ENCODE measurements at regions not wholly inside any gene's neighbourhood (a gene's known extent, or its start where the extent isn't known, plus 50 kb on each side); places are given as distances from the start of the nearest gene placed in this dataset.

GRCh38 chr15:38817427-38818156, 253.0 kb upstream of the RASGRP1 start:
- no peak overlapping the region for H3K9ac ChIP-seq (ENCODE audit: low read length)

GRCh38 chr15:38818157-38818790, 253.7 kb upstream of the RASGRP1 start:
- Histone ChIP-seq H3K9me3 (ENCODE audit: insufficient read depth, low read length) (no peaks in the 10 kb centered on the region), H3K27ac (ENCODE audit: low read depth, low read length) (no peak overlapping the region), H3K9ac (ENCODE audit: low read length) (no peak overlapping the region), H4K20me1 (ENCODE audit: low read depth, low read length) (no peaks in the 10 kb centered on the region), H3K4me3 (ENCODE audit: insufficient read depth, low read length, poor library complexity, severe bottlenecking) (no peak overlapping the region), H3K79me2 (ENCODE audit: insufficient read depth, low read length) (no peaks in the 10 kb centered on the region), H3K27me3 (ENCODE audit: low read length) (no peaks in the 10 kb centered on the region), H3K9me2 (replicated peaks; ENCODE audit: insufficient read depth, low read length) (no peaks in the 10 kb centered on the region), H3F3A (ENCODE audit: insufficient read depth) (no peaks in the 10 kb centered on the region), H2AFZ (ENCODE audit: low read depth, low read length, severe bottlenecking) (no peak overlapping the region), H3K4me2 (ENCODE audit: low read depth, low read length, poor library complexity, severe bottlenecking) (no peak overlapping the region), H3K36me3 (ENCODE audit: low read length) (no peaks in the 10 kb centered on the region)
- TF ChIP-seq EZH2phosphoT487 (conservative IDR thresholded peaks at IDR 0.05; ENCODE audit: low read length), result no peak
- TF ChIP-seq, protein P1, sequence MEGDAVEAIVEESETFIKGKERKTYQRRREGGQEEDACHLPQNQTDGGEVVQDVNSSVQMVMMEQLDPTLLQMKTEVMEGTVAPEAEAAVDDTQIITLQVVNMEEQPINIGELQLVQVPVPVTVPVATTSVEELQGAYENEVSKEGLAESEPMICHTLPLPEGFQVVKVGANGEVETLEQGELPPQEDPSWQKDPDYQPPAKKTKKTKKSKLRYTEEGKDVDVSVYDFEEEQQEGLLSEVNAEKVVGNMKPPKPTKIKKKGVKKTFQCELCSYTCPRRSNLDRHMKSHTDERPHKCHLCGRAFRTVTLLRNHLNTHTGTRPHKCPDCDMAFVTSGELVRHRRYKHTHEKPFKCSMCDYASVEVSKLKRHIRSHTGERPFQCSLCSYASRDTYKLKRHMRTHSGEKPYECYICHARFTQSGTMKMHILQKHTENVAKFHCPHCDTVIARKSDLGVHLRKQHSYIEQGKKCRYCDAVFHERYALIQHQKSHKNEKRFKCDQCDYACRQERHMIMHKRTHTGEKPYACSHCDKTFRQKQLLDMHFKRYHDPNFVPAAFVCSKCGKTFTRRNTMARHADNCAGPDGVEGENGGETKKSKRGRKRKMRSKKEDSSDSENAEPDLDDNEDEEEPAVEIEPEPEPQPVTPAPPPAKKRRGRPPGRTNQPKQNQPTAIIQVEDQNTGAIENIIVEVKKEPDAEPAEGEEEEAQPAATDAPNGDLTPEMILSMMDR (IDR thresholded peaks at IDR 0.05; ENCODE audit: insufficient read depth, low read length, poor library complexity, severe bottlenecking), result no peak

More at GRCh38 chr15:38817427-38818156, 253.0 kb upstream of the RASGRP1 start:
- Histone ChIP-seq H3K27me3 (ENCODE audit: low read length) (no peaks in the 10 kb centered on the region), H3K79me2 (ENCODE audit: insufficient read depth, low read length) (no peaks in the 10 kb centered on the region), H3K9me2 (replicated peaks; ENCODE audit: insufficient read depth, low read length) (no peaks in the 10 kb centered on the region; the same call in 1 of the 2 replicates), H3K36me3 (ENCODE audit: low read length) (no peaks in the 10 kb centered on the region), H3K9me3 (ENCODE audit: insufficient read depth, low read length) (no peaks in the 10 kb centered on the region), H2AFZ (ENCODE audit: low read depth, low read length, severe bottlenecking) (no peak overlapping the region), H3K4me2 (ENCODE audit: low read depth, low read length, poor library complexity, severe bottlenecking) (no peak overlapping the region), H3K4me3 (ENCODE audit: insufficient read depth, low read length, poor library complexity, severe bottlenecking) (no peak overlapping the region), H3K27ac (ENCODE audit: low read depth, low read length) (no peak overlapping the region), H4K20me1 (ENCODE audit: low read depth, low read length) (no peaks in the 10 kb centered on the region), H3F3A (ENCODE audit: insufficient read depth) (no peaks in the 10 kb centered on the region)
- no peak for TF ChIP-seq EZH2phosphoT487 (conservative IDR thresholded peaks at IDR 0.05; ENCODE audit: low read length)
- TF ChIP-seq, protein P1 (IDR thresholded peaks at IDR 0.05; ENCODE audit: insufficient read depth, low read length, poor library complexity, severe bottlenecking), result peak; percentile 98

DNA sequence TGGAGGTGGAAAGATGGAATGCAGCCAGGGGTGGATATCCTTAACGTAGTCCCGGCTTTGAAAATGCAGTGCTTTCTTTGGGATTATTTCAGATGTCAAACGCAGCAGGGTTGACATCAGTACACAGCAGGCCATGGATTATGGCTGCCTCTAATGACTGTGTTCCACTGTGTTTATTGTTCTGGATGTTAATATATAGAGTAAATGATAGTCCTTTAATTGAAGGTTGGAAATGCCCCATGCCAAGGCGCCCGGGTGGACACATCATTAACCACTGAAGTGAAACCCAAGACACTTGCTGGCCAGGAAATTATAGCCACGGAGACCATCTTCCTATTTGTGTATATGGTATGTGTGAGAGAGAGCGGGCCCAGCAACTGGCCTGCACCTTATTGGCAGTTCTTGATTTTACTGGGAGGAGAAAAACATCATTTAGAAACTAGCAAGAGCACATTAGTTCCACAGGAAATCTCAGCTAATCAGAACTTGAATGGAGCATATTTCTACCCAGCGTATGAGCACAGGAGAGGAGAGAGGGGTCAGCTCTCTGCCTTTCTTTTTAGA, 254.9 kb upstream of the RASGRP1 start:
- Histone ChIP-seq H3K36me3 (ENCODE audit: low read length) (no peaks in the 10 kb centered on the region), H2AFZ (ENCODE audit: low read depth, low read length, severe bottlenecking) (no peak overlapping the region), H3K9me3 (ENCODE audit: insufficient read depth, low read length) (no peaks in the 10 kb centered on the region), H3K27ac (ENCODE audit: low read depth, low read length) (no peak overlapping the region), H3K4me3 (ENCODE audit: insufficient read depth, low read length, poor library complexity, severe bottlenecking) (no peak overlapping the region), H3K79me2 (ENCODE audit: insufficient read depth, low read length) (no peaks in the 10 kb centered on the region), H3F3A (ENCODE audit: insufficient read depth) (no peaks in the 10 kb centered on the region), H3K9ac (ENCODE audit: low read length) (no peak overlapping the region), H3K27me3 (ENCODE audit: low read length) (no peaks in the 10 kb centered on the region), H4K20me1 (ENCODE audit: low read depth, low read length) (no peaks in the 10 kb centered on the region), H3K9me2 (replicated peaks; ENCODE audit: insufficient read depth, low read length) (no peaks in the 10 kb centered on the region), H3K4me2 (ENCODE audit: low read depth, low read length, poor library complexity, severe bottlenecking) (no peak overlapping the region)
- TF ChIP-seq, protein P1 (IDR thresholded peaks at IDR 0.05; ENCODE audit: insufficient read depth, low read length, poor library complexity, severe bottlenecking), result no peak
- no peak for TF ChIP-seq EZH2phosphoT487 (conservative IDR thresholded peaks at IDR 0.05; ENCODE audit: low read length)

Data from SU-DHL-6 (cell line).